DOHH2 (cell line): ENCODE measurements at regions not wholly inside any gene's neighbourhood (a gene's known extent, or its start where the extent isn't known, plus 50 kb on each side); places are given as distances from the start of the nearest gene placed in this dataset.

Experiments
- H3F3A ChIP-seq: fragments of 200-600 bp; sonication (generic), shearing (Covaris generic); 2 replicates; pipeline ENCODE4 v1.6.0; 2016; ENCODE audit warnings: antibody characterized with exemption, mild to moderate bottlenecking; ENCODE audit not compliant: control insufficient read depth, insufficient read depth
- H3K27ac ChIP-seq: fragments of 200-600 bp; sonication (generic); 2 replicates; pipeline ENCODE4 v1.5.1; 2014; ENCODE audit warnings: low read depth, mild to moderate bottlenecking, low read length, moderate library complexity
- H3K27me3 ChIP-seq: fragments of 200-600 bp; sonication (generic); 2 replicates; pipeline ENCODE4 v1.6.1; 2014; ENCODE audit warnings: mild to moderate bottlenecking, low read length, mixed read lengths; ENCODE audit not compliant: control insufficient read depth
- H3K36me3 ChIP-seq: fragments of 200-600 bp; sonication (generic); 2 replicates; pipeline ENCODE4 v1.6.1; 2014; ENCODE audit warnings: mild to moderate bottlenecking, low read length, moderate library complexity, mixed read lengths; ENCODE audit not compliant: control insufficient read depth
- H3K4me1 ChIP-seq: fragments of 200-600 bp; sonication (generic); 2 replicates; pipeline ENCODE4 v1.6.1; 2014; ENCODE audit warnings: mild to moderate bottlenecking, low read length, mixed read lengths; ENCODE audit not compliant: control insufficient read depth
- H3K4me2 ChIP-seq: fragments of 200-600 bp; sonication (generic); 2 replicates; pipeline ENCODE4 v1.6.0; 2014; ENCODE audit warnings: mild to moderate bottlenecking, low read length, moderate library complexity
- H3K4me3 ChIP-seq: fragments of 200-600 bp; sonication (generic); 2 replicates; pipeline ENCODE4 v1.5.1; 2014; ENCODE audit warnings: mild to moderate bottlenecking, low read length, mixed read lengths
- H3K79me2 ChIP-seq: fragments of 200-600 bp; sonication (generic); 2 replicates; pipeline ENCODE4 v1.6.1; 2014; ENCODE audit warnings: mild to moderate bottlenecking, low read length, mixed read lengths; ENCODE audit not compliant: control insufficient read depth
- H3K9me2 ChIP-seq: fragments of 200-600 bp; sonication (generic); replicated peaks from 2 replicates; pipeline ENCODE4 v1.6.1; 2014; ENCODE audit warnings: mild to moderate bottlenecking, low read length, mixed read lengths; ENCODE audit not compliant: control insufficient read depth
- H3K9me3 ChIP-seq: fragments of 200-600 bp; sonication (generic); 2 replicates; pipeline ENCODE4 v1.6.1; 2014; ENCODE audit warnings: antibody characterized with exemption, low read length, mixed read lengths; ENCODE audit not compliant: control insufficient read depth, insufficient read depth
- H4K20me1 ChIP-seq: fragments of 200-600 bp; sonication (generic); 2 replicates; pipeline ENCODE4 v1.6.0; 2014; ENCODE audit warnings: low read depth, mild to moderate bottlenecking, antibody characterized with exemption, low read length, moderate library complexity; ENCODE audit not compliant: control insufficient read depth, insufficient read depth
- EZH2phosphoT487 ChIP-seq: fragments of 200-600 bp; sonication (generic); IDR thresholded peaks from 2 replicates; pipeline ENCODE4 v1.6.1; 2017; ENCODE audit warnings: borderline replicate concordance, mild to moderate bottlenecking, antibody characterized with exemption, low read length, moderate library complexity, mixed read lengths

- Histone ChIP-seq H3K4me1 (peaks cover 33% of the 10 kb centered on the region), H3K27ac (no peak overlapping the region), H3K79me2 (no peaks in the 10 kb centered on the region), H3K4me2 (no peak overlapping the region), H3K9me2 (no peaks in the 10 kb centered on the region), H3K36me3 (no peaks in the 10 kb centered on the region), H3K27me3 (no peaks in the 10 kb centered on the region; the same call in 1 of the 2 replicates), H3F3A (no peaks in the 10 kb centered on the region), H4K20me1 (no peaks in the 10 kb centered on the region), H3K9me3 (no peaks in the 10 kb centered on the region), H3K4me3 (no peak overlapping the region)
- no peak for TF ChIP-seq EZH2phosphoT487
Measured at GRCh38 chr6:45714006-45714730, 301.5 kb downstream of the CLIC5 start.
